ENCODE measurements at regions not wholly inside any gene's neighbourhood (a gene's known extent, or its start where the extent isn't known, plus 50 kb on each side); places are given as distances from the start of the nearest gene placed in this dataset.

GRCh38 chr21:15517394-15517793 lies 212.4 kb upstream of the USP25 start:
- in situ Hi-C loops (cut with MboI), result no loop called here
- CTCF ChIA-PET, result interaction anchor here (1.2 kb wide), 1 partner anchor 25 kb away, joined by 3 read pairs; no protein-coding TSS in a partner anchor

More at GRCh38 chr21:15517394-15517793, 212.4 kb upstream of the USP25 start:
- Histone ChIP-seq H2AFZ (ENCODE audit: control insufficient read depth, low read depth, low read length) (no peak overlapping the region), H3K79me2 (ENCODE audit: control insufficient read depth, insufficient read depth, low read length) (no peaks in the 10 kb centered on the region), H3K9me3 (replicated peaks; ENCODE audit: control insufficient read depth, insufficient read depth, low read length) (no peaks in the 10 kb centered on the region; the same call in 2 of the 3 replicates), H3K4me1 (ENCODE audit: control insufficient read depth, insufficient read depth, low read length) (peaks cover 9% of the 10 kb centered on the region), H4K20me1 (ENCODE audit: control insufficient read depth, insufficient read depth) (no peaks in the 10 kb centered on the region), H3K27me3 (replicated peaks in 1 of 2; ENCODE audit: control insufficient read depth in 2 of 2, insufficient read depth in 2 of 2, low read length in 1 of 2) (no peaks in the 10 kb centered on the region), H3K27ac (ENCODE audit: control insufficient read depth, insufficient read depth) (no peak overlapping the region), H3K36me3 (ENCODE audit: control insufficient read depth in 2 of 2, insufficient read depth in 2 of 2, low read length in 1 of 2) (no peaks in the 10 kb centered on the region), H3K4me3 (no peak overlapping the region), H3K4me2 (ENCODE audit: control insufficient read depth, insufficient read depth) (no peak overlapping the region), H3K9ac (ENCODE audit: control insufficient read depth, insufficient read depth, low read length) (no peak overlapping the region)
- no peak for ATAC-seq
- ChIA-PET SMC1A (ENCODE audit: uncharacterized antibody, unreplicated experiment) (no interaction called here), POLR2A (no interaction called here), RAD21 (ENCODE audit: unreplicated experiment) (no interaction called here)
- no TSS peak for BruUV-seq (replicated peaks)
- FAIRE-seq, result no peak
- intact Hi-C loops (cut with micrococcal nuclease; ENCODE audit: unreplicated experiment), result no loop called here
- no peak for DNase-seq (ENCODE audit: low read depth, low spot score)
- TF ChIP-seq CHD4 (IDR thresholded peaks at IDR 0.05) (no peak), ZNF622 (IDR thresholded peaks at IDR 0.05) (no peak), MXI1 (IDR thresholded peaks at IDR 0.05; ENCODE audit: low read depth, low read length) (no peak), YY1 (IDR thresholded peaks at IDR 0.05; ENCODE audit: low read depth, low read length) (no peak), JUND (IDR thresholded peaks at IDR 0.05; ENCODE audit: low read depth, low read length) (no peak), RAD51 (IDR thresholded peaks at IDR 0.05) (no peak), CHD2 (IDR thresholded peaks at IDR 0.05; ENCODE audit: borderline replicate concordance, low read depth, low read length) (no peak), ZBTB40 (IDR thresholded peaks at IDR 0.05; ENCODE audit: borderline replicate concordance) (no peak), SRF (IDR thresholded peaks at IDR 0.05; ENCODE audit: low read depth in 2 of 2, low read length in 2 of 2) (no peak), YBX1 (IDR thresholded peaks at IDR 0.05) (no peak)
- TF ChIP-seq, protein P1, sequence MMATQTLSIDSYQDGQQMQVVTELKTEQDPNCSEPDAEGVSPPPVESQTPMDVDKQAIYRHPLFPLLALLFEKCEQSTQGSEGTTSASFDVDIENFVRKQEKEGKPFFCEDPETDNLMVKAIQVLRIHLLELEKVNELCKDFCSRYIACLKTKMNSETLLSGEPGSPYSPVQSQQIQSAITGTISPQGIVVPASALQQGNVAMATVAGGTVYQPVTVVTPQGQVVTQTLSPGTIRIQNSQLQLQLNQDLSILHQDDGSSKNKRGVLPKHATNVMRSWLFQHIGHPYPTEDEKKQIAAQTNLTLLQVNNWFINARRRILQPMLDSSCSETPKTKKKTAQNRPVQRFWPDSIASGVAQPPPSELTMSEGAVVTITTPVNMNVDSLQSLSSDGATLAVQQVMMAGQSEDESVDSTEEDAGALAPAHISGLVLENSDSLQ (IDR thresholded peaks at IDR 0.05), result no peak
